Activated CD4-positive, alpha-beta T cell treated with anti-CD3 and anti-CD28 coated beads for 36 hours (primary cell): ENCODE measurements at regions not wholly inside any gene's neighbourhood (a gene's known extent, or its start where the extent isn't known, plus 50 kb on each side); places are given as distances from the start of the nearest gene placed in this dataset.
"Not testable (repeated sequence)": the region's sequence is repeated elsewhere in the genome, so short reads cannot be mapped to it uniquely, and the experiment has no call there.

Experiments used
- ATAC-seq: fragments of 200-7000 bp; cut with Tn5 transposase; one replicate; pipeline ENCODE4 v1.10.0; 2021; ENCODE audit warnings: mild to moderate bottlenecking, moderate library complexity
- CTCF ChIA-PET: fragments of 350-600 bp; sonication (Branson Sonifier 250); formaldehyde crosslinking; loops from one replicate; lab custom pipeline; 2021; ENCODE audit warnings: antibody characterized with exemption; lab: Charles Lee
- POLR2A ChIA-PET: fragments of 350-600 bp; sonication (Branson Sonifier 250); formaldehyde crosslinking; loops from one replicate; lab custom pipeline; 2021; ENCODE audit warnings: antibody characterized with exemption, inconsistent platforms; lab: Charles Lee
- DNase-seq: peaks from one replicate; pipeline ENCODE4 v3.0.0-alpha.2; 2020
- H3K27ac Mint-ChIP-seq: one replicate; pipeline ENCODE4 v1.8.0; 2021; ENCODE audit warnings: mixed read lengths
- H3K27me3 Mint-ChIP-seq: one replicate; pipeline ENCODE4 v1.8.0; 2021; ENCODE audit warnings: mixed read lengths
- H3K36me3 Mint-ChIP-seq: one replicate; pipeline ENCODE4 v1.8.0; 2021; ENCODE audit warnings: low read depth, mixed read lengths
- H3K4me1 Mint-ChIP-seq: one replicate; pipeline ENCODE4 v1.8.0; 2021; ENCODE audit warnings: mixed read lengths
- H3K4me3 Mint-ChIP-seq: one replicate; pipeline ENCODE4 v1.8.0; 2021; ENCODE audit warnings: mild to moderate bottlenecking, moderate library complexity, mixed read lengths
- H3K9me3 Mint-ChIP-seq: one replicate; pipeline ENCODE4 v1.8.0; 2021; ENCODE audit warnings: low read depth, mixed read lengths
- intact Hi-C, 2 experiments: fragments of 100-400 bp; cut with DNase I in 1 of 2; cut with micrococcal nuclease in 1 of 2; formaldehyde crosslinking; loops; one replicate each; pipeline versions ENCODE4 v1.14.2 to v1.15.1; 2022 to 2024; cut with DNase I, micrococcal nuclease

GRCh38 chr6:145271577-145271976 lies 463.7 kb downstream of the EPM2A start:
- intact Hi-C loops, result no loop called here
- ATAC-seq (no peak), DNase-seq (no peak)
- CTCF ChIA-PET, result no interaction called here
- no peak overlapping the region for H3K4me3 Mint-ChIP-seq
- no peaks in the 10 kb centered on the region for H3K27me3 Mint-ChIP-seq
- POLR2A ChIA-PET, result no interaction called here
- no peaks in the 10 kb centered on the region for H3K4me1 Mint-ChIP-seq
- H3K36me3 Mint-ChIP-seq, result no peaks in the 10 kb centered on the region
- H3K27ac Mint-ChIP-seq, result no peak overlapping the region
- no peaks in the 10 kb centered on the region for H3K9me3 Mint-ChIP-seq

- CTCF ChIA-PET, result no interaction called here
- ATAC-seq (no peak), DNase-seq (no peak)
- H3K4me1 Mint-ChIP-seq, result no peaks in the 10 kb centered on the region
- H3K9me3 Mint-ChIP-seq, result no peaks in the 10 kb centered on the region
- intact Hi-C loops, result no loop called here
- H3K27ac Mint-ChIP-seq, result no peak overlapping the region
- no peaks in the 10 kb centered on the region for H3K36me3 Mint-ChIP-seq
- no peak overlapping the region for H3K4me3 Mint-ChIP-seq
- POLR2A ChIA-PET, result no interaction called here
- H3K27me3 Mint-ChIP-seq, result no peaks in the 10 kb centered on the region
Observed at GRCh38 chr6:145272246-145272645, 463.1 kb downstream of the EPM2A start.

- ATAC-seq (no peak), DNase-seq (no peak)
- ChIA-PET CTCF (no interaction called here), POLR2A (no interaction called here)
- H3K4me1 Mint-ChIP-seq, result no peaks in the 10 kb centered on the region
- no peaks in the 10 kb centered on the region for H3K36me3 Mint-ChIP-seq
- H3K27ac Mint-ChIP-seq, result no peak overlapping the region
- intact Hi-C loops, result no loop called here
- H3K4me3 Mint-ChIP-seq, result no peak overlapping the region
- no peaks in the 10 kb centered on the region for H3K9me3 Mint-ChIP-seq
- H3K27me3 Mint-ChIP-seq, result no peaks in the 10 kb centered on the region
Observed at GRCh38 chr6:145273136-145273535, 462.2 kb downstream of the EPM2A start.

GRCh38 chr6:145274083-145274482 lies 461.2 kb downstream of the EPM2A start:
- Mint-ChIP-seq H3K36me3 (no peaks in the 10 kb centered on the region), H3K4me1 (no peaks in the 10 kb centered on the region), H3K9me3 (no peaks in the 10 kb centered on the region), H3K27ac (no peak overlapping the region), H3K4me3 (no peak overlapping the region), H3K27me3 (no peaks in the 10 kb centered on the region)
- ATAC-seq, result no peak
- DNase-seq, result no peak
- intact Hi-C loops, result no loop called here
- ChIA-PET CTCF (no interaction called here), POLR2A (no interaction called here)

- ATAC-seq (no peak), DNase-seq (no peak)
- Mint-ChIP-seq H3K36me3 (no peaks in the 10 kb centered on the region), H3K4me1 (no peaks in the 10 kb centered on the region), H3K4me3 (no peak overlapping the region), H3K27me3 (no peaks in the 10 kb centered on the region), H3K9me3 (no peaks in the 10 kb centered on the region), H3K27ac (no peak overlapping the region)
- intact Hi-C loops, result no loop called here
- ChIA-PET POLR2A (no interaction called here), CTCF (no interaction called here)
Observed at GRCh38 chr6:145275019-145275418, 460.3 kb downstream of the EPM2A start.

GRCh38 chr6:145275787-145276186 lies 459.5 kb downstream of the EPM2A start:
- H3K9me3 Mint-ChIP-seq, result no peaks in the 10 kb centered on the region
- H3K4me3 Mint-ChIP-seq, result no peak overlapping the region
- intact Hi-C loops, result no loop called here
- no peaks in the 10 kb centered on the region for H3K4me1 Mint-ChIP-seq
- no peaks in the 10 kb centered on the region for H3K36me3 Mint-ChIP-seq
- ChIA-PET CTCF (no interaction called here), POLR2A (no interaction called here)
- no peak overlapping the region for H3K27ac Mint-ChIP-seq
- H3K27me3 Mint-ChIP-seq, result no peaks in the 10 kb centered on the region
- ATAC-seq (no peak), DNase-seq (no peak)

GRCh38 chr6:145276756-145277155 lies 458.6 kb downstream of the EPM2A start:
- no peak overlapping the region for H3K27ac Mint-ChIP-seq
- no peaks in the 10 kb centered on the region for H3K36me3 Mint-ChIP-seq
- no peak for ATAC-seq
- no peaks in the 10 kb centered on the region for H3K27me3 Mint-ChIP-seq
- no peaks in the 10 kb centered on the region for H3K4me1 Mint-ChIP-seq
- no peaks in the 10 kb centered on the region for H3K9me3 Mint-ChIP-seq
- no peak for DNase-seq
- ChIA-PET POLR2A (no interaction called here), CTCF (no interaction called here)
- intact Hi-C loops, result no loop called here
- H3K4me3 Mint-ChIP-seq, result no peak overlapping the region

GRCh38 chr6:145277358-145278086 lies 457.8 kb downstream of the EPM2A start:
- DNase-seq (no peak), ATAC-seq (no peak)
- ChIA-PET POLR2A (no interaction called here), CTCF (no interaction called here)
- Mint-ChIP-seq H3K9me3 (no peaks in the 10 kb centered on the region), H3K4me3 (no peak overlapping the region), H3K27ac (no peak overlapping the region), H3K4me1 (no peaks in the 10 kb centered on the region), H3K36me3 (no peaks in the 10 kb centered on the region), H3K27me3 (peaks cover 2% of the 10 kb centered on the region)
- intact Hi-C loops, result no loop called here

- Mint-ChIP-seq H3K4me3 (no peak overlapping the region), H3K9me3 (no peaks in the 10 kb centered on the region), H3K36me3 (no peaks in the 10 kb centered on the region), H3K27ac (no peak overlapping the region), H3K4me1 (no peaks in the 10 kb centered on the region), H3K27me3 (peaks cover 3% of the 10 kb centered on the region)
- ChIA-PET POLR2A (no interaction called here), CTCF (no interaction called here)
- DNase-seq (no peak), ATAC-seq (no peak)
- intact Hi-C loops, result no loop called here
Observed at GRCh38 chr6:145278163-145278807, 457.0 kb downstream of the EPM2A start.

- CTCF ChIA-PET, result interaction anchor here (0.7 kb wide), 1 partner anchor 1036 kb away, joined by 3 read pairs; no protein-coding TSS in a partner anchor
- no peaks in the 10 kb centered on the region for H3K4me1 Mint-ChIP-seq
- H3K27me3 Mint-ChIP-seq, result peaks cover 5% of the 10 kb centered on the region
- no peaks in the 10 kb centered on the region for H3K36me3 Mint-ChIP-seq
- H3K27ac Mint-ChIP-seq, result no peak overlapping the region
- ATAC-seq (no peak), DNase-seq (no peak)
- no peaks in the 10 kb centered on the region for H3K9me3 Mint-ChIP-seq
- POLR2A ChIA-PET, result no interaction called here
- intact Hi-C loops, result no loop called here
- H3K4me3 Mint-ChIP-seq, result no peak overlapping the region
Observed at GRCh38 chr6:145279551-145279950, 455.8 kb downstream of the EPM2A start.

GRCh38 chr6:145279993-145280392 lies 455.3 kb downstream of the EPM2A start:
- DNase-seq, result no peak
- H3K36me3 Mint-ChIP-seq, result no peaks in the 10 kb centered on the region
- no peak overlapping the region for H3K27ac Mint-ChIP-seq
- CTCF ChIA-PET, result interaction anchor here (0.7 kb wide), 1 partner anchor 1035 kb away, joined by 3 read pairs; no protein-coding TSS in a partner anchor
- H3K4me3 Mint-ChIP-seq, result no peak overlapping the region
- ATAC-seq, result no peak
- POLR2A ChIA-PET, result no interaction called here
- no peaks in the 10 kb centered on the region for H3K9me3 Mint-ChIP-seq
- intact Hi-C loops, result no loop called here
- peaks cover 5% of the 10 kb centered on the region for H3K27me3 Mint-ChIP-seq
- H3K4me1 Mint-ChIP-seq, result no peaks in the 10 kb centered on the region

GRCh38 chr6:145283209-145283608 lies 452.1 kb downstream of the EPM2A start:
- intact Hi-C loops, H3K27ac Mint-ChIP-seq, H3K4me3 Mint-ChIP-seq, H3K9me3 Mint-ChIP-seq, POLR2A ChIA-PET, ATAC-seq, H3K27me3 Mint-ChIP-seq, H3K4me1 Mint-ChIP-seq, DNase-seq, H3K36me3 Mint-ChIP-seq, CTCF ChIA-PET: not testable (repeated sequence)
